Right lobe of liver (tissue), 4 donors: ENCODE measurements at regions not wholly inside any gene's neighbourhood (a gene's known extent, or its start where the extent isn't known, plus 50 kb on each side); places are given as distances from the start of the nearest gene placed in this dataset.

ENCODE experiments used
- POLR2A ChIP-seq: fragments of 450-650 bp; IDR thresholded peaks from one replicate; pipeline ENCODE4 v1.6.1; 2017; ENCODE audit warnings: antibody characterized with exemption, mild to moderate bottlenecking
- TF ChIP-seq, protein P1 (sequence below), 4 donors: fragments of 200-600 bp in 3 of 4; fragments of 450-650 bp in 1 of 4; IDR thresholded peaks; one replicate each; pipeline versions ENCODE4 v1.5.1 to v1.8.0; 2016 to 2022; ENCODE audit warnings: antibody characterized with exemption in 4 of 4, mild to moderate bottlenecking in 2 of 4
- donor health status: DM: no; HTN: no; CAD: no.
- donor health status: DM: no; HTN: no; CAD: no.
- donor health status: DM: no; HTN: yes; CAD: no.

DNA sequence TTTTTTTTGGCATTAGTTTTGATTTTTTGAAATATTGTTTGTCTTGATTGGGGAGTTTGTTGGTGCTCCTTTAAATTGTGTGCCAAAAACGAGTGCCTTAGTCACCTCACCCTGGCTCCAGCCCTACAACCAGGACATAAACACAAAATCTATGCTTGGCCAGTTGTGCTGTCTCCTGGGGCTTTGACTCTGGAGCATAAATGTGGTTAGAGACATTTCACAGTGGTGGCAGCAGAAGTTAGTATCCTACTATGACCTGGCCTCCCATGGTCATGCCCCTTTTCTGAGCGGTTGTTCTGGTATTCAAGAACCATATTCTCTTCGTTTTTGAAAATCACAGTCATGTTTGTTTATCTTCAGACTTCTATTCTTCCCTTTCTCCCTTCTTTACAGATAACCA is 70.7 kb upstream of the PSMA6 start:
- TF ChIP-seq, protein P1, sequence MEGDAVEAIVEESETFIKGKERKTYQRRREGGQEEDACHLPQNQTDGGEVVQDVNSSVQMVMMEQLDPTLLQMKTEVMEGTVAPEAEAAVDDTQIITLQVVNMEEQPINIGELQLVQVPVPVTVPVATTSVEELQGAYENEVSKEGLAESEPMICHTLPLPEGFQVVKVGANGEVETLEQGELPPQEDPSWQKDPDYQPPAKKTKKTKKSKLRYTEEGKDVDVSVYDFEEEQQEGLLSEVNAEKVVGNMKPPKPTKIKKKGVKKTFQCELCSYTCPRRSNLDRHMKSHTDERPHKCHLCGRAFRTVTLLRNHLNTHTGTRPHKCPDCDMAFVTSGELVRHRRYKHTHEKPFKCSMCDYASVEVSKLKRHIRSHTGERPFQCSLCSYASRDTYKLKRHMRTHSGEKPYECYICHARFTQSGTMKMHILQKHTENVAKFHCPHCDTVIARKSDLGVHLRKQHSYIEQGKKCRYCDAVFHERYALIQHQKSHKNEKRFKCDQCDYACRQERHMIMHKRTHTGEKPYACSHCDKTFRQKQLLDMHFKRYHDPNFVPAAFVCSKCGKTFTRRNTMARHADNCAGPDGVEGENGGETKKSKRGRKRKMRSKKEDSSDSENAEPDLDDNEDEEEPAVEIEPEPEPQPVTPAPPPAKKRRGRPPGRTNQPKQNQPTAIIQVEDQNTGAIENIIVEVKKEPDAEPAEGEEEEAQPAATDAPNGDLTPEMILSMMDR (IDR thresholded peaks at IDR 0.05): no peak
- no peak for TF ChIP-seq POLR2A
